Body of pancreas (tissue), 4 donors: ENCODE measurements at regions not wholly inside any gene's neighbourhood (a gene's known extent, or its start where the extent isn't known, plus 50 kb on each side); places are given as distances from the start of the nearest gene placed in this dataset.

ENCODE experiments used
- ATAC-seq: fragments of 150-250 bp; one replicate; pipeline ENCODE4 v1.9.1; 2016
- DNase-seq, 4 donors: peaks; one replicate each; pipeline ENCODE4 v3.0.0-alpha.2; 2019
- H3K27ac ChIP-seq, 4 donors: fragments of 200-600 bp; sonication (generic); 1 replicate in 3 of 4; 2 replicates in 1 of 4; pipeline versions ENCODE4 v1.5.1 to v1.6.1; 2016 to 2019; ENCODE audit warnings: mild to moderate bottlenecking in 1 of 4, mixed read lengths in 1 of 4, moderate library complexity in 1 of 4
- H3K27me3 ChIP-seq, 2 donors: fragments of 200-600 bp; sonication (generic); one replicate each; pipeline ENCODE4 v1.6.0; 2016; ENCODE audit warnings: mild to moderate bottlenecking in 1 of 2
- H3K36me3 ChIP-seq, 2 donors: fragments of 200-600 bp; sonication (generic); replicated peaks in 1 of 2; 2 replicates each; pipeline ENCODE4 v1.5.1; 2016; ENCODE audit warnings: low read depth in 2 of 2; ENCODE audit not compliant: insufficient read depth in 1 of 2
- H3K4me1 ChIP-seq: fragments of 200-600 bp; sonication (generic); one replicate; pipeline ENCODE4 v1.6.0; 2016
- H3K4me3 ChIP-seq, 2 donors: fragments of 200-600 bp; sonication (generic); 1 replicate in 1 of 2; 2 replicates in 1 of 2; pipeline ENCODE4 v1.5.1; 2016 to 2019
- H3K9me3 ChIP-seq, 3 donors: fragments of 200-600 bp; sonication (generic); 1 replicate in 2 of 3; 2 replicates in 1 of 3; pipeline ENCODE4 v1.5.1; 2016
- CTCF ChIP-seq, 7 experiments: fragments of 450-650 bp in 4 of 7; fragments of 200-600 bp in 3 of 7; sonication (generic) in 3 of 7; IDR thresholded peaks; one replicate each; pipeline ENCODE4 v1.5.1; 2016 to 2019; ENCODE audit warnings: antibody characterized with exemption in 7 of 7
- POLR2A ChIP-seq, 3 donors: fragments of 450-650 bp; IDR thresholded peaks; one replicate each; pipeline ENCODE4 v1.6.1; 2016; ENCODE audit warnings: antibody characterized with exemption in 3 of 3, mild to moderate bottlenecking in 2 of 3
- WGBS, 2 donors: methylation state at CpG; one replicate each; pipeline ENCODE4 v1.1.5; 2017; 5-methylcytosine and 5-hydroxymethylcytosine counted together
- intact Hi-C: fragments of 100-400 bp; cut with DNase I; formaldehyde crosslinking; loops from one replicate; pipeline ENCODE4 v1.15.1; 2023

GRCh38 chr5:87190041-87190440 lies 77.6 kb upstream of the RASA1 start:
- no peak overlapping the region for H3K4me3 ChIP-seq
- ATAC-seq = no peak
- H3K27ac ChIP-seq = no peak overlapping the region
- DNase-seq = no peak
- no peaks in the 10 kb centered on the region for H3K9me3 ChIP-seq
- no peaks in the 10 kb centered on the region for H3K36me3 ChIP-seq
- H3K27me3 ChIP-seq = no peaks in the 10 kb centered on the region
- H3K4me1 ChIP-seq = no peaks in the 10 kb centered on the region
- intact Hi-C loops = no loop called here
- TF ChIP-seq CTCF (IDR thresholded peaks at IDR 0.05) = no peak
- TF ChIP-seq POLR2A (IDR thresholded peaks at IDR 0.05) = no peak

GRCh38 chr5:87190687-87191086 lies 77.0 kb upstream of the RASA1 start:
- TF ChIP-seq POLR2A (IDR thresholded peaks at IDR 0.05) (no peak), CTCF (IDR thresholded peaks at IDR 0.05) (no peak)
- Histone ChIP-seq H3K4me1 (no peaks in the 10 kb centered on the region), H3K36me3 (no peaks in the 10 kb centered on the region), H3K27ac (no peak overlapping the region), H3K27me3 (no peaks in the 10 kb centered on the region), H3K4me3 (no peak overlapping the region), H3K9me3 (no peaks in the 10 kb centered on the region)
- ATAC-seq = no peak
- no peak for DNase-seq
- intact Hi-C loops = no loop called here

GRCh38 chr5:87191645-87192044 lies 76.0 kb upstream of the RASA1 start:
- H3K4me3 ChIP-seq = no peak overlapping the region
- H3K9me3 ChIP-seq = no peaks in the 10 kb centered on the region
- H3K27ac ChIP-seq = no peak overlapping the region
- no peaks in the 10 kb centered on the region for H3K36me3 ChIP-seq
- DNase-seq (no peak), ATAC-seq (no peak)
- H3K4me1 ChIP-seq = no peaks in the 10 kb centered on the region
- intact Hi-C loops = no loop called here
- H3K27me3 ChIP-seq = no peaks in the 10 kb centered on the region
- no peak for TF ChIP-seq CTCF (IDR thresholded peaks at IDR 0.05)

- Histone ChIP-seq H3K27ac (no peak overlapping the region), H3K4me3 (no peak overlapping the region), H3K4me1 (no peaks in the 10 kb centered on the region), H3K27me3 (no peaks in the 10 kb centered on the region), H3K9me3 (no peaks in the 10 kb centered on the region), H3K36me3 (no peaks in the 10 kb centered on the region)
- no peak for DNase-seq
- 63 to 74% methylated on average over 4 of the region's 4 CpGs for WGBS, 2 donors
- TF ChIP-seq CTCF (IDR thresholded peaks at IDR 0.05) = no peak
- no peak for TF ChIP-seq POLR2A (IDR thresholded peaks at IDR 0.05)
- ATAC-seq = no peak
- intact Hi-C loops = no loop called here
Observed at GRCh38 chr5:87195104-87195591, 72.5 kb upstream of the RASA1 start.

- H3K9me3 ChIP-seq = no peaks in the 10 kb centered on the region
- intact Hi-C loops = no loop called here
- WGBS, 2 donors = 66 to 79% methylated on average over 3 of the region's 3 CpGs
Observed at GRCh38 chr5:87195616-87196015, 72.1 kb upstream of the RASA1 start.

More at GRCh38 chr5:87195616-87196015, 72.1 kb upstream of the RASA1 start:
- TF ChIP-seq CTCF (IDR thresholded peaks at IDR 0.05) = no peak
- TF ChIP-seq POLR2A (IDR thresholded peaks at IDR 0.05) = no peak
- no peaks in the 10 kb centered on the region for H3K4me1 ChIP-seq
- DNase-seq (no peak), ATAC-seq (no peak)
- H3K27me3 ChIP-seq = no peaks in the 10 kb centered on the region
- no peak overlapping the region for H3K4me3 ChIP-seq
- no peak overlapping the region for H3K27ac ChIP-seq
- H3K36me3 ChIP-seq = no peaks in the 10 kb centered on the region
